A673 (cell line): ENCODE measurements at regions not wholly inside any gene's neighbourhood (a gene's known extent, or its start where the extent isn't known, plus 50 kb on each side); places are given as distances from the start of the nearest gene placed in this dataset.

Source experiments
- EZH2 ChIP-seq: fragments of 200-600 bp; sonication (generic); IDR thresholded peaks from 2 replicates; pipeline ENCODE4 v1.6.1; 2017; ENCODE audit warnings: borderline replicate concordance, low read depth, mild to moderate bottlenecking, mixed read lengths, antibody characterized with exemption, low read length; ENCODE audit not compliant: poor library complexity, severe bottlenecking
- TF ChIP-seq, protein P1 (sequence below): fragments of 300-800, 200-600 bp; sonication (generic); conservative IDR thresholded peaks from 2 replicates; pipeline ENCODE4 v1.5.1; 2017; ENCODE audit warnings: low read depth, mild to moderate bottlenecking, antibody characterized with exemption, low read length, moderate library complexity, mixed read lengths

DNA sequence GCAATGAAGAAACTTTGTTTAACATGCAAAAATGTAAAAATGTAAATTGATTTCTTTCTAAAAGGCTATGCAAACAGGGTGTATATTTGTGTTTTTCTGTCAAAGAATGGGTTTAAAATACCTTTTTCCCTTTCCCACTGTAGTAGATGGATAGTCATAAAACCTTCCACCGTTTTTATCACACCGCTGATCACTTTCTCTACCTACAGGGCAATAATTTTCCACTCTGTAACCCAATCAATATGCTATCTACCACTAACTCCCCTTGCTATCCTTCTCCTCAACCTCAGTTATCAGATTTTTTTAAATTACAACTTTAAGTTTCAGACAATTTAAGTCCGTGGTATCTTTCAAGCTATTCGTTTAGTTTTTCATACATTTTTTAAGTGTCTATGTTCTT, 91.4 kb upstream of the ARID1B start:
- TF ChIP-seq, protein P1, sequence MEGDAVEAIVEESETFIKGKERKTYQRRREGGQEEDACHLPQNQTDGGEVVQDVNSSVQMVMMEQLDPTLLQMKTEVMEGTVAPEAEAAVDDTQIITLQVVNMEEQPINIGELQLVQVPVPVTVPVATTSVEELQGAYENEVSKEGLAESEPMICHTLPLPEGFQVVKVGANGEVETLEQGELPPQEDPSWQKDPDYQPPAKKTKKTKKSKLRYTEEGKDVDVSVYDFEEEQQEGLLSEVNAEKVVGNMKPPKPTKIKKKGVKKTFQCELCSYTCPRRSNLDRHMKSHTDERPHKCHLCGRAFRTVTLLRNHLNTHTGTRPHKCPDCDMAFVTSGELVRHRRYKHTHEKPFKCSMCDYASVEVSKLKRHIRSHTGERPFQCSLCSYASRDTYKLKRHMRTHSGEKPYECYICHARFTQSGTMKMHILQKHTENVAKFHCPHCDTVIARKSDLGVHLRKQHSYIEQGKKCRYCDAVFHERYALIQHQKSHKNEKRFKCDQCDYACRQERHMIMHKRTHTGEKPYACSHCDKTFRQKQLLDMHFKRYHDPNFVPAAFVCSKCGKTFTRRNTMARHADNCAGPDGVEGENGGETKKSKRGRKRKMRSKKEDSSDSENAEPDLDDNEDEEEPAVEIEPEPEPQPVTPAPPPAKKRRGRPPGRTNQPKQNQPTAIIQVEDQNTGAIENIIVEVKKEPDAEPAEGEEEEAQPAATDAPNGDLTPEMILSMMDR = no peak
- no peak for TF ChIP-seq EZH2
